ENCODE measurements at regions not wholly inside any gene's neighbourhood (a gene's known extent, or its start where the extent isn't known, plus 50 kb on each side); places are given as distances from the start of the nearest gene placed in this dataset.

- DNase-seq (ENCODE audit: low spot score) (no peak), ATAC-seq (ENCODE audit: low read depth) (no peak)
- H3K9me3 ChIP-seq (ENCODE audit: severe bottlenecking) = no peaks in the 10 kb centered on the region
- TF ChIP-seq, protein P1, sequence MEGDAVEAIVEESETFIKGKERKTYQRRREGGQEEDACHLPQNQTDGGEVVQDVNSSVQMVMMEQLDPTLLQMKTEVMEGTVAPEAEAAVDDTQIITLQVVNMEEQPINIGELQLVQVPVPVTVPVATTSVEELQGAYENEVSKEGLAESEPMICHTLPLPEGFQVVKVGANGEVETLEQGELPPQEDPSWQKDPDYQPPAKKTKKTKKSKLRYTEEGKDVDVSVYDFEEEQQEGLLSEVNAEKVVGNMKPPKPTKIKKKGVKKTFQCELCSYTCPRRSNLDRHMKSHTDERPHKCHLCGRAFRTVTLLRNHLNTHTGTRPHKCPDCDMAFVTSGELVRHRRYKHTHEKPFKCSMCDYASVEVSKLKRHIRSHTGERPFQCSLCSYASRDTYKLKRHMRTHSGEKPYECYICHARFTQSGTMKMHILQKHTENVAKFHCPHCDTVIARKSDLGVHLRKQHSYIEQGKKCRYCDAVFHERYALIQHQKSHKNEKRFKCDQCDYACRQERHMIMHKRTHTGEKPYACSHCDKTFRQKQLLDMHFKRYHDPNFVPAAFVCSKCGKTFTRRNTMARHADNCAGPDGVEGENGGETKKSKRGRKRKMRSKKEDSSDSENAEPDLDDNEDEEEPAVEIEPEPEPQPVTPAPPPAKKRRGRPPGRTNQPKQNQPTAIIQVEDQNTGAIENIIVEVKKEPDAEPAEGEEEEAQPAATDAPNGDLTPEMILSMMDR (IDR thresholded peaks at IDR 0.05; ENCODE audit: poor library complexity, severe bottlenecking) = no peak
- no peaks in the 10 kb centered on the region for H3K27me3 ChIP-seq (ENCODE audit: insufficient read depth, poor library complexity, severe bottlenecking)
- no peak overlapping the region for H3K4me3 ChIP-seq (ENCODE audit: severe bottlenecking)
- peaks cover 5% of the 10 kb centered on the region for H3K4me1 ChIP-seq (ENCODE audit: insufficient read depth, poor library complexity, severe bottlenecking)
- H3K27ac ChIP-seq (ENCODE audit: poor library complexity, severe bottlenecking) = no peak overlapping the region
- H3K36me3 ChIP-seq (ENCODE audit: low read depth) = no peaks in the 10 kb centered on the region
These were observed 50.5 kb upstream of the COL5A1 start for GRCh38 chr9:134591082-134591571.

- H3K9me3 ChIP-seq (ENCODE audit: severe bottlenecking) = no peaks in the 10 kb centered on the region
- no peaks in the 10 kb centered on the region for H3K36me3 ChIP-seq (ENCODE audit: low read depth)
- no peak for DNase-seq (ENCODE audit: low spot score)
- ATAC-seq (ENCODE audit: low read depth) = no peak
- H3K27me3 ChIP-seq (ENCODE audit: insufficient read depth, poor library complexity, severe bottlenecking) = no peaks in the 10 kb centered on the region
- H3K4me3 ChIP-seq (ENCODE audit: severe bottlenecking) = no peak overlapping the region
- TF ChIP-seq, protein P1 (IDR thresholded peaks at IDR 0.05; ENCODE audit: poor library complexity, severe bottlenecking) = no peak
- H3K27ac ChIP-seq (ENCODE audit: poor library complexity, severe bottlenecking) = no peak overlapping the region
- H3K4me1 ChIP-seq (ENCODE audit: insufficient read depth, poor library complexity, severe bottlenecking) = peaks cover 5% of the 10 kb centered on the region
These were observed 50.0 kb upstream of the COL5A1 start for GRCh38 chr9:134591573-134591981.
